SK-N-SH (cell line): ENCODE measurements at regions not wholly inside any gene's neighbourhood (a gene's known extent, or its start where the extent isn't known, plus 50 kb on each side); places are given as distances from the start of the nearest gene placed in this dataset.

ENCODE experiments used
- CTCF ChIA-PET: fragments of 300-600, 350-600 bp; formaldehyde crosslinking; extraction: SDS; loops from one replicate; lab custom pipeline; 2021; lab: Yijun Ruan, JAX
- POLR2A ChIA-PET: fragments of 350-600 bp; sonication (Branson Sonifier 250); formaldehyde crosslinking; extraction: SDS; loops from one replicate; lab custom pipeline; 2020; ENCODE audit warnings: antibody characterized with exemption, inconsistent platforms; lab: Yijun Ruan, JAX
- DNase-seq: peaks from one replicate; pipeline ENCODE4 v3.0.0; 2012
- H2AFZ ChIP-seq: fragments of 200-600 bp; sonication (generic); 2 replicates; pipeline ENCODE4 v1.8.1; 2016; ENCODE audit warnings: antibody characterized with exemption, mild to moderate bottlenecking, low read depth
- H3F3A ChIP-seq: fragments of 200-600 bp; sonication (generic); replicated peaks from 2 replicates; pipeline ENCODE3; 2016; ENCODE audit warnings: antibody characterized with exemption, mild to moderate bottlenecking; ENCODE audit not compliant: insufficient read depth
- H3K27ac ChIP-seq, 2 experiments: fragments of 200-500 bp in 1 of 2; fragments of 200-600 bp in 1 of 2; sonication (Bioruptor generic) in 1 of 2; sonication (generic), shearing (Covaris generic) in 1 of 2; 2 replicates each; pipeline versions ENCODE4 v1.5.1 to v1.6.1; 2014 to 2016; ENCODE audit warnings: low read depth in 2 of 2, inconsistent platforms in 1 of 2, low read length in 1 of 2, mild to moderate bottlenecking in 1 of 2, mixed read lengths in 1 of 2
- H3K27me3 ChIP-seq: fragments of 200-600 bp; sonication (generic), shearing (Covaris generic); 2 replicates; pipeline ENCODE4 v1.6.1; 2016; ENCODE audit warnings: mixed run types; ENCODE audit not compliant: insufficient read depth
- H3K36me3 ChIP-seq, 2 experiments: fragments of 200-500 bp in 1 of 2; fragments of 200-600 bp in 1 of 2; sonication (Bioruptor generic) in 1 of 2; sonication (generic) in 1 of 2; replicated peaks in 1 of 2; 2 replicates each; pipeline versions ENCODE3 to v1.5.1; 2014 to 2016; ENCODE audit warnings: low read length in 1 of 2, mild to moderate bottlenecking in 1 of 2; ENCODE audit not compliant: insufficient read depth in 2 of 2, control insufficient read depth in 1 of 2
- H3K4me1 ChIP-seq, 2 experiments: fragments of 200-500 bp in 1 of 2; fragments of 200-600 bp in 1 of 2; sonication (Bioruptor generic) in 1 of 2; sonication (generic), shearing (Covaris generic) in 1 of 2; 2 replicates each; pipeline versions ENCODE4 v1.5.1 to v1.6.1; 2014 to 2016; ENCODE audit warnings: low read depth in 1 of 2, low read length in 1 of 2, mixed run types in 1 of 2; ENCODE audit not compliant: insufficient read depth in 2 of 2, control insufficient read depth in 1 of 2
- H3K4me2 ChIP-seq: fragments of 200-600 bp; sonication (generic), shearing (Covaris generic); 2 replicates; pipeline ENCODE4 v1.6.1; 2017; ENCODE audit warnings: mixed run types
- H3K4me3 ChIP-seq, 2 experiments: fragments of 200-500 bp in 1 of 2; fragments of 200-600 bp in 1 of 2; sonication (Bioruptor generic) in 1 of 2; sonication (generic), shearing (Covaris generic) in 1 of 2; 2 replicates each; pipeline versions ENCODE4 v1.5.1 to v1.8.1; 2014 to 2016; ENCODE audit warnings: low read depth in 2 of 2, inconsistent platforms in 1 of 2, low read length in 1 of 2, mild to moderate bottlenecking in 1 of 2, mixed read lengths in 1 of 2, moderate library complexity in 1 of 2
- H3K79me2 ChIP-seq: fragments of 200-600 bp; sonication (generic); 2 replicates; pipeline ENCODE4 v1.8.1; 2017; ENCODE audit warnings: mild to moderate bottlenecking; ENCODE audit not compliant: insufficient read depth
- H3K9ac ChIP-seq: fragments of 200-600 bp; sonication (generic); 2 replicates; pipeline ENCODE4 v1.6.1; 2017; ENCODE audit warnings: mixed run types
- H3K9me2 ChIP-seq: fragments of 200-600 bp; sonication (generic); 2 replicates; pipeline ENCODE4 v1.6.1; 2017; ENCODE audit warnings: mixed run types
- H3K9me3 ChIP-seq: fragments of 200-600 bp; sonication (generic); 2 replicates; pipeline ENCODE4 v1.6.1; 2017; ENCODE audit warnings: mixed run types, mild to moderate bottlenecking, moderate library complexity
- H4K20me1 ChIP-seq: fragments of 200-600 bp; sonication (generic); 2 replicates; pipeline ENCODE4 v1.6.1; 2017; ENCODE audit warnings: mild to moderate bottlenecking, mixed run types; ENCODE audit not compliant: insufficient read depth
- ELF1 ChIP-seq: IDR thresholded peaks from 2 replicates; pipeline ENCODE4 v1.4.0; 2012
- EZH2phosphoT487 ChIP-seq: fragments of 200-600 bp; sonication (generic); IDR thresholded peaks from 2 replicates; pipeline ENCODE4 v1.6.1; 2017; ENCODE audit warnings: low read depth, mixed run types, mild to moderate bottlenecking, antibody characterized with exemption, moderate library complexity, borderline replicate concordance
- FOSL2 ChIP-seq: IDR thresholded peaks from 2 replicates; pipeline ENCODE4 v1.4.0; 2012; ENCODE audit warnings: low read depth, mild to moderate bottlenecking, moderate library complexity, borderline replicate concordance
- FOXJ3 ChIP-seq: sonication (generic); formaldehyde crosslinking; IDR thresholded peaks from 2 replicates; pipeline ENCODE4 v1.5.1; 2020; ENCODE audit warnings: mild to moderate bottlenecking, missing genetic modification reagents
- FOXM1 ChIP-seq: IDR thresholded peaks from 2 replicates; pipeline ENCODE4 v1.4.0; 2012; ENCODE audit warnings: low read depth, mild to moderate bottlenecking
- JUND ChIP-seq: IDR thresholded peaks from 2 replicates; pipeline ENCODE4 v1.4.0; 2012
- MEF2A ChIP-seq: IDR thresholded peaks from 2 replicates; pipeline ENCODE4 v1.4.0; 2012; ENCODE audit warnings: low read depth, borderline replicate concordance
- MXI1 ChIP-seq: IDR thresholded peaks from 2 replicates; pipeline ENCODE4 v1.6.1; 2012; ENCODE audit warnings: mild to moderate bottlenecking, low read depth, low read length, improper control_type of control experiment
- NFIC ChIP-seq: IDR thresholded peaks from 2 replicates; pipeline ENCODE4 v1.4.0; 2012; ENCODE audit warnings: borderline replicate concordance
- RCOR1 ChIP-seq: fragments of 150-350 bp; IDR thresholded peaks from 2 replicates; pipeline ENCODE4 v1.6.1; 2017; ENCODE audit warnings: antibody characterized with exemption, low read length
- RFX5 ChIP-seq: IDR thresholded peaks from 2 replicates; pipeline ENCODE4 v1.6.1; 2012; ENCODE audit warnings: mild to moderate bottlenecking, improper control_type of control experiment, low read length
- SIN3A ChIP-seq: IDR thresholded peaks from 2 replicates; pipeline ENCODE4 v1.6.1; 2012; ENCODE audit warnings: low read depth, mild to moderate bottlenecking, low read length, moderate library complexity, borderline replicate concordance
- SMC3 ChIP-seq: IDR thresholded peaks from 2 replicates; pipeline ENCODE4 v1.6.1; 2012; ENCODE audit warnings: low read depth, low read length, improper control_type of control experiment
- TEAD4 ChIP-seq: IDR thresholded peaks from 2 replicates; pipeline ENCODE4 v1.4.0; 2012; ENCODE audit warnings: mild to moderate bottlenecking, borderline replicate concordance; ENCODE audit not compliant: insufficient read depth
- USF1 ChIP-seq: IDR thresholded peaks from 2 replicates; pipeline ENCODE4 v1.4.0; 2012; ENCODE audit warnings: low read depth, borderline replicate concordance
- ZBTB33 ChIP-seq: IDR thresholded peaks from 2 replicates; pipeline ENCODE4 v1.4.0; 2012; ENCODE audit warnings: low read depth, borderline replicate concordance
- WGBS: methylation state at CpG from one replicate; pipeline ENCODE4 v1.1.6; 2017; ENCODE audit warnings: low lambda C conversion rate; 5-methylcytosine and 5-hydroxymethylcytosine counted together
- TF ChIP-seq, protein P1 (sequence below): IDR thresholded peaks from 2 replicates; pipeline ENCODE4; 2012
- TF ChIP-seq, protein P2 (sequence below): fragments of 150-350 bp; IDR thresholded peaks from 2 replicates; pipeline ENCODE4 v1.6.1; 2017; ENCODE audit warnings: antibody characterized with exemption, low read length, low read depth, borderline replicate concordance
- TF ChIP-seq, protein P3 (sequence below): IDR thresholded peaks from 2 replicates; pipeline ENCODE4 v1.4.0; 2012; ENCODE audit warnings: low read depth
- TF ChIP-seq, protein P4 (sequence below): fragments of 200-600 bp; sonication (generic); IDR thresholded peaks from 2 replicates; pipeline ENCODE4 v1.6.1; 2017; ENCODE audit warnings: antibody characterized with exemption, mild to moderate bottlenecking, moderate library complexity

DNA sequence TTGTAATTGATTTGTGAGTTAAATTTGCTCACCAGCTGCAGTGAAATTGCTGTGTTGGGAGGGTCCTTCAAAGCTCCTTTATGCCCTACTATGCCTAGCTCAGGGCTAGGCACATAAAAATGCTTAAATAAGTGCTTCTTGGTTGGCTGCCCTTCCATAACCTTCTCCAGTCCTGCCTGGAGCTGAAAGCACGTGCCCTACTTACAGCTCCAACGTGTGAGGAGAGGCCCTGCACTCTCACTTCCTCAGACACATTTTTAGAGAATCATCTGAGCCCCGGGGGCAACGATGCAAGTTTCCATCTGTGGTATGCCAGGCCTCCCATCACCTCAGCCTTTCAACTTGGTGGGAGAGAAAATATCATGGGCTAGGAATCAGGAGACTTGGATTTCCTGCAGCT is 202.7 kb downstream of the BCL11A start:
- no peak overlapping the region for H3K27ac ChIP-seq
- H3K9me3 ChIP-seq = no peaks in the 10 kb centered on the region
- TF ChIP-seq FOXJ3 (CRISPR knock-in tag) (no peak), MXI1 (no peak), FOSL2 (no peak), FOXM1 (no peak), JUND (no peak), SIN3A (no peak), USF1 (no peak), NFIC (no peak), RFX5 (no peak), ZBTB33 (no peak), RCOR1 (no peak), MEF2A (no peak), SMC3 (no peak), EZH2phosphoT487 (no peak), ELF1 (no peak), TEAD4 (no peak)
- TF ChIP-seq, protein P1, sequence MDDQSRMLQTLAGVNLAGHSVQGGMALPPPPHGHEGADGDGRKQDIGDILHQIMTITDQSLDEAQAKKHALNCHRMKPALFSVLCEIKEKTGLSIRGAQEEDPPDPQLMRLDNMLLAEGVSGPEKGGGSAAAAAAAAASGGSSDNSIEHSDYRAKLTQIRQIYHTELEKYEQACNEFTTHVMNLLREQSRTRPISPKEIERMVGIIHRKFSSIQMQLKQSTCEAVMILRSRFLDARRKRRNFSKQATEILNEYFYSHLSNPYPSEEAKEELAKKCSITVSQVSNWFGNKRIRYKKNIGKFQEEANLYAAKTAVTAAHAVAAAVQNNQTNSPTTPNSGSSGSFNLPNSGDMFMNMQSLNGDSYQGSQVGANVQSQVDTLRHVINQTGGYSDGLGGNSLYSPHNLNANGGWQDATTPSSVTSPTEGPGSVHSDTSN = no peak
- TF ChIP-seq, protein P2, sequence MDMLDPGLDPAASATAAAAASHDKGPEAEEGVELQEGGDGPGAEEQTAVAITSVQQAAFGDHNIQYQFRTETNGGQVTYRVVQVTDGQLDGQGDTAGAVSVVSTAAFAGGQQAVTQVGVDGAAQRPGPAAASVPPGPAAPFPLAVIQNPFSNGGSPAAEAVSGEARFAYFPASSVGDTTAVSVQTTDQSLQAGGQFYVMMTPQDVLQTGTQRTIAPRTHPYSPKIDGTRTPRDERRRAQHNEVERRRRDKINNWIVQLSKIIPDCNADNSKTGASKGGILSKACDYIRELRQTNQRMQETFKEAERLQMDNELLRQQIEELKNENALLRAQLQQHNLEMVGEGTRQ = no peak
- TF ChIP-seq, protein P3, sequence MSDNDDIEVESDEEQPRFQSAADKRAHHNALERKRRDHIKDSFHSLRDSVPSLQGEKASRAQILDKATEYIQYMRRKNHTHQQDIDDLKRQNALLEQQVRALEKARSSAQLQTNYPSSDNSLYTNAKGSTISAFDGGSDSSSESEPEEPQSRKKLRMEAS = no peak
- TF ChIP-seq, protein P4, sequence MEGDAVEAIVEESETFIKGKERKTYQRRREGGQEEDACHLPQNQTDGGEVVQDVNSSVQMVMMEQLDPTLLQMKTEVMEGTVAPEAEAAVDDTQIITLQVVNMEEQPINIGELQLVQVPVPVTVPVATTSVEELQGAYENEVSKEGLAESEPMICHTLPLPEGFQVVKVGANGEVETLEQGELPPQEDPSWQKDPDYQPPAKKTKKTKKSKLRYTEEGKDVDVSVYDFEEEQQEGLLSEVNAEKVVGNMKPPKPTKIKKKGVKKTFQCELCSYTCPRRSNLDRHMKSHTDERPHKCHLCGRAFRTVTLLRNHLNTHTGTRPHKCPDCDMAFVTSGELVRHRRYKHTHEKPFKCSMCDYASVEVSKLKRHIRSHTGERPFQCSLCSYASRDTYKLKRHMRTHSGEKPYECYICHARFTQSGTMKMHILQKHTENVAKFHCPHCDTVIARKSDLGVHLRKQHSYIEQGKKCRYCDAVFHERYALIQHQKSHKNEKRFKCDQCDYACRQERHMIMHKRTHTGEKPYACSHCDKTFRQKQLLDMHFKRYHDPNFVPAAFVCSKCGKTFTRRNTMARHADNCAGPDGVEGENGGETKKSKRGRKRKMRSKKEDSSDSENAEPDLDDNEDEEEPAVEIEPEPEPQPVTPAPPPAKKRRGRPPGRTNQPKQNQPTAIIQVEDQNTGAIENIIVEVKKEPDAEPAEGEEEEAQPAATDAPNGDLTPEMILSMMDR = no peak
- H3K9me2 ChIP-seq = no peaks in the 10 kb centered on the region
- no peaks in the 10 kb centered on the region for H3K4me1 ChIP-seq
- no peaks in the 10 kb centered on the region for H3K79me2 ChIP-seq
- no peaks in the 10 kb centered on the region for H3F3A ChIP-seq
- no peak overlapping the region for H2AFZ ChIP-seq
- no peaks in the 10 kb centered on the region; the same call in 1 of the 2 replicates for H3K27me3 ChIP-seq
- ChIA-PET CTCF (no interaction called here), POLR2A (no interaction called here)
- no peak overlapping the region for H3K4me3 ChIP-seq
- 33% methylated on average over 4 of the region's 4 CpGs for WGBS
- DNase-seq = no peak
- H3K36me3 ChIP-seq = no peaks in the 10 kb centered on the region
- no peak overlapping the region for H3K9ac ChIP-seq
- no peaks in the 10 kb centered on the region for H4K20me1 ChIP-seq
- no peak overlapping the region for H3K4me2 ChIP-seq
